Stimulated activated CD4-positive, alpha-beta T cell treated with anti-CD3 and anti-CD28 coated beads, Interleukin-4, amount 100 ng/mL, for 24 hours (primary cell): ENCODE measurements at regions not wholly inside any gene's neighbourhood (a gene's known extent, or its start where the extent isn't known, plus 50 kb on each side); places are given as distances from the start of the nearest gene placed in this dataset.

Source experiments
- DNase-seq: peaks from one replicate; pipeline ENCODE4 v3.0.0-alpha.2; 2020

DNA sequence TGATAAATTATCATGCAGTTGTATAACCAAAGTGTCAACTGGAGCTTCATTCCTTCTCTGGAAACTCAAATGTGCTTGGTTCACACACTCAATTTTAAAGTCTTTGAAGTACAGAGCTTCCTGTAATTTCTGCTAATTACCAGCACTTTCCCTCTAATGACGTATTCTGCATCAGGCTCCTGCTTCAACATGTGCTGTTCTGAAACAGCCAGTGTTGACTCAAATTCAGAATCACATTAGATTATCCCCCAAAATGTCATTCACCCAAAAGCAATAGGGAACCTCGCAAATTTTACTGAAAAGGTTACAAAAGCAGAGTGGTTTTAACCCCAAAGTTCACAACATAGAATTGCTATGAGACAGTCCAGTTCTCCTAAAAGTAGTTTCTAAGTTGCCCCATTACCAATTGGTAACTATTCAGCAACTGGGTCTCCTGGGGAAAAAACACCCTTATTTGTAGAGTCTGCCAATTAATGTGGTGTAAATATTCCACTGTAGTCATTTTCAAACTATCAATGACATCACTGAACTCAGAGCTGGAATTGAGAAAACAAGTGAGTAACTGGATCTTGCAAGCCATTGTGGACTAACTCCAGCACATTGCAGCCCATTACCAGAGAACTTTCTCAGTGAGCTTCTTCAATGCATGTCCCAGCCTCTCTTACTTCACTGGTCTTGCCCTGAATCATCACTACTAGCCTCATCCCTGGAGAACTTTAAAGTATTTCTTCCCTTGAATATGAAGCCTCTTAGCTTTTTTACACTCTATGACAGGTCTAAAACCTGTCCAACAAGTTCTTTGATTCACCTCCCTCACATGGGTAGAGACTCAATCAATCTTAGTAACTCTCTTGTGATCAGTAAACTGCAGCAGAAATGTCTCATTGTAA, 955.4 kb downstream of the EFNB2 start:
- DNase-seq: no peak

- no peak for DNase-seq
Measured at GRCh38 chr13:105573136-105573535, 962.3 kb downstream of the EFNB2 start.

GRCh38 chr13:105572401-105572800, 963.1 kb downstream of the EFNB2 start:
- DNase-seq: no peak

DNA sequence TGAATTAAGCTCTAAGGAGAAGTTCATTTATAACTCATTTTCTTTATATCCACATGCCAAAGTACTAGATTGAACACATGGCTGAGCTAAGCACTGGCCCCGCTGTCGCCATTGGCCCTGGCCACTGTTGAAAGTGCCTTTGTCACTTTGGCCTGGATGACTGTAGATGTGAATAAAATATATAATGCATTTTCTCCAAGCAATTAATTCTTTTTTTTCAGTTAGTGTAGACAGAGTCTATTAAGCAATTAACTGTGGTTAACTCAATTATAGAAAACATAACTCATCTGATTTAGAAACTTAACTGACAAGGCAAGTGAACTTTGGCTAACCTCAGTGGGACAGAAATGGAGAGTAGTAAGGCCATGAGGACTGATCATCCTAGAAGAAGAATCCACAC, 965.6 kb downstream of the EFNB2 start:
- DNase-seq: no peak

DNA sequence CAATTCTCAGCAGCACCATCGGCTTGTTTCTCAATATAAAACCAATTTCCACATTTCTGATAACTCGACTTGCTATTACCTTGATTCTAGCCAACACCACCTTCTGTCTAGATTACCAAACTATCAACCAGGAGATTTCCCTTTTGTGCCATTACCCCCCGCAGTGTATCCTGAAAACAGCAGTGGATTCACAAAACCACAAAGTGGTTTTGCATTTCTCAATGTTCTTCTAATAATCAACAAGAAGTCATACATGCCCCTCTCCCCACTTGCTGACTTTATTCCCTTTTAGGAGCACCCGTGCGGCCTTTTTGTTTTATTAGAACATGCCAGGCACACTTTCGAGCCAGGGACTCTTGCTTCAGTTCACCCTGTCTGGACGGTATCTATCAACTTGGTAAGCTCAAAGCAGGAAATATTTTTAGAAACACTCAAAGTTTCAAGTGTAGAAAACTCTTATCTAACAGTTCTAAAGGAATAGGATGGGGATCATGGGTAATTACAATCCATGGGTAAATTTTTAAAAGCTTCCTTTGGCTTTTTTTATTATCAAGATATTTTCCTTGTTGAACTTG, 967.4 kb downstream of the EFNB2 start:
- no peak for DNase-seq

GRCh38 chr13:105565136-105565727, 970.2 kb downstream of the EFNB2 start:
- no peak for DNase-seq

DNA sequence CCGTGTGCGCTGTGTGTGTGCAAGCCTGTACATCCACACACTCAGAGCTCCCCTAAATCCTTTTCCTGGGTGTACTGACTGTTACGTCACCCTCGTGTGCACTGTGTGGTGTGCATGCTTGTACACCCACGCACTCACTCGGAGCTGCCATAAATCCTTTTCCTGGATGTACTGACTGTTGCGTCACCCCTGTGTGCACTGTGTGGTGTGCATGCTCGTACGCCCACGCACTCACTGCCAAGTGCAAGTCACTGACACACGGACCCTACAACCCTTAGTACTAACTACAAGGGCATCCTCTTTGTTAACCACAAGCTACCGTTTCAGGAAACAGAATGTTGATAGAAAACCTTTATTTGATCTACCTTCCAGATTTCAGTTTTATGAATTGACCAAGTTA, 983.4 kb downstream of the EFNB2 start:
- no peak for DNase-seq

- no peak for DNase-seq
Measured at GRCh38 chr13:105547851-105548250, 987.6 kb downstream of the EFNB2 start.

DNA sequence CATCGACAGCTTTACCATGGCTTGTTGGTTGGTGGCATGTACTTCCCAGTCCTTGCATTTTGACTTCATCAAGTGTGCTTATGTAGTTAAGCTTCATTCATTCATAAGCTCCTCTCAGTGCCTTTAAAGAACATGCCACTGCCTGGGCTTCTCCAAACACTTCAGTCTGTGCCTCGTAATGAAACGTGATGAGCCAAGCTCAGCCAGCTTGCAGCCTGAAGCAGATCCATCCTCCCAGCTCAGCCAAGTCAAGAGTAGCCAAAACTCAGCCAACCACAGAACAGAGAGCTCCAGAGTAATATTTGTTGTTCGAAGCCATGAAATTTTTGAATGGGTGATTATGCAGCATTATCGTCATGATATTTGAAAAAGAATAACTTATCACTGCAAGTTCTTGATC, 989.7 kb downstream of the EFNB2 start:
- no peak for DNase-seq

DNA sequence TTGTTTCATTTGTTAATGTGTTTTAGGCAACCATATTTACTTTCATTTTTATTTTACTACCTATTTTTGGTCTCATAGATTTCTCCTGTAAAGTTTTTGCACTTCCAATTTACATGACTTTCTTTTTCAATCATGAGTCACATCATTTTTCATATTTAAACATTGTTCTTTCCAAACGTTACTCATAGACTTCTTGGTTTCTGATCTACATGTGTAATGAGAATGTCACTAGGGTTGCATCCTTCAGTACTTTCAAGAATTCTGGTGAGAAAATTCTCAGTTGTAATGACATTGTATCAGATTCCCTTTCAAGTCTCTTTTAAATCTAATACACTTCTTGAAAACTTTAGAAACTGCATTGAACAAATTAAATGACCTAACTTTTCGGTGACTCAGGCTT, 991.7 kb downstream of the EFNB2 start:
- DNase-seq: no peak

- DNase-seq: no peak
Measured at GRCh38 chr13:105541565-105541964, 993.9 kb downstream of the EFNB2 start.

GRCh38 chr13:105538346-105538745, 997.1 kb downstream of the EFNB2 start:
- no peak for DNase-seq

GRCh38 chr13:105537113-105537512, 998.3 kb downstream of the EFNB2 start:
- DNase-seq: no peak

DNA sequence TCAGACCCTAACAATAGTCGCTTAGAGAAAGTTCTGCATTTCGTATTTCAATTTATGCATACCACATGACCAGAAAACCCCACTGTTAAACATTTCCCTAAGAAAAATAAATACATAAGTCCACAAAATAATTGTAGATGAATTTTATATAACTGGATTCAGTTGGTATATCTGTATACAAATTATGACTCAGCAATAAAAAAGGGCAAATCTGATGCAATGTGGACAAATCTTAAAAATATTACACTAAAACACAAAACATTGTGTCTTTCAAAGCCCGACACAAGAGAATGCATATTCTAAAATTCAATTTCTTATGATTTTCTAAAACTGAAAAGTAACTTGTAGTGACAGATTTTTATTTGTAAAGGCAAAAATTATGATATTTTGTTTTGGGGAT, 1005.0 kb downstream of the EFNB2 start:
- no peak for DNase-seq

GRCh38 chr13:105527127-105527526, 1008.3 kb downstream of the EFNB2 start:
- no peak for DNase-seq

DNA sequence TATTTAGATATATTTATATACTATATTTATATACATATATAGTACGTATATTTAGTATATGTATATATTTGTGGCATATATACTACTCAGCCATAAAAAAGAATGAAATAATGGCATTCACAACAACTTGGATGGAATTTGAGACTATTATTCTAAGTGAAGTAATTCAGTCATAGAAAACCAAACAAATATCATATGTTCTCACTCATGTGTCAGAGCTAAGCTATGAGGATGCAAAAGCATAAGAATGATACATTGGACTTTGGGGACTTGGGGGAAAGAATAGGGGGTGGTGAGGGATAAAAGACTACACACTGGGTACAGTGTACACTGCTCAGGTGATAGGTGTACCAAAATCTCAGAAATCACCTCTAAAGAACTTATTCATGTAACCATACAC, 1015.7 kb downstream of the EFNB2 start:
- DNase-seq: no peak

GRCh38 chr13:105518086-105518485, 1017.4 kb downstream of the EFNB2 start:
- no peak for DNase-seq

- no peak for DNase-seq
Measured at GRCh38 chr13:105514401-105514800, 1021.1 kb downstream of the EFNB2 start.

DNA sequence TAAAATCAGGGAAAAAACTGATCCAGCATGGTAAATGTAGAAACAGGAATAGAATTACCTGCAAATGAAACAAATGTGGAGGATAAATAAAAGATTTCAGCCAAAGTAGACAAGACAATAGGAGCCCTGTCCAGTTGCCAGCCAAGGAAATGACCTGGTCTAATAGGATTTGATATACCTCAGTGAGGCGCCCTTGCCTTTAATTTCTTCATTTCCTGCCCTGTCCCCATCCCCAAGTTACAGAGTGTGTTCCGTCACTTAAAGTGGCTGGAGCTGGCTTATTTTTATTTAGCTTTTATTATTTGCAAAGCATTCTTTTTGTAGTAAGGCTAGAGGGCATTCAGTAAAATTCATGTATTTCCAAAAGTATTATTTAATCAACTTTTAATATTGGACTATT, 1022.0 kb downstream of the EFNB2 start:
- DNase-seq: no peak

- no peak for DNase-seq
Measured at GRCh38 chr13:105509981-105510762, 1025.3 kb downstream of the EFNB2 start.

- no peak for DNase-seq
Measured at GRCh38 chr13:105506463-105506862, 1029.0 kb downstream of the EFNB2 start.

DNA sequence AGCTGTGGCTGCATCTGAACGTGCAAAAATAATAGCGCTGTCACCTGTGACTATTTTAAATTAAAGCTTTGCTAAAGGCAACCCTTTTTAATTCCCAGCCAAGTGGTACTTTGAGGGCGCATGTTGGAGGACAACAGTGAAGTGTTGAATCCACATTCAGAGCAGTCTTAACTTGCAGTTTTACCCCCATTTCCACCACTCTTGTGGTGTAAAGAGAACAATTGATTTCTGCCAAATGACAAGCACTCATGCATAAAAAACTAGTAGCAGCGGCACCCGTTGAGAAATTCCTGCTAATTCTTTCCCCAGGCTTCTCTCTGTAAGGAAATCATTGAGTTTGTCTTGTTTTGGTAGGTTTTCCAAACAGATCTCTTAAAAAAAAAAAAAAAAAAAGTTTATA, 1033.3 kb downstream of the EFNB2 start:
- DNase-seq: no peak

- DNase-seq: no peak
Measured at GRCh38 chr13:105497597-105497996, 1037.9 kb downstream of the EFNB2 start.
